Mesendoderm (in vitro differentiated cells): ENCODE measurements at regions not wholly inside any gene's neighbourhood (a gene's known extent, or its start where the extent isn't known, plus 50 kb on each side); places are given as distances from the start of the nearest gene placed in this dataset.

ENCODE experiments used
- DNase-seq: peaks from one replicate; pipeline ENCODE4 v3.0.0; 2013
- H2AK5ac ChIP-seq: 2 replicates; pipeline ENCODE4 v1.6.1; 2013; ENCODE audit warnings: low read length, inconsistent platforms
- H2BK120ac ChIP-seq: 2 replicates; pipeline ENCODE4 v1.6.1; 2013; ENCODE audit warnings: low read depth, mild to moderate bottlenecking, low read length, moderate library complexity, mixed read lengths
- H2BK15ac ChIP-seq: replicated peaks from 2 replicates; pipeline ENCODE4 v1.6.1; 2013; ENCODE audit warnings: low read depth, mild to moderate bottlenecking, moderate library complexity
- H2BK5ac ChIP-seq: 2 replicates; pipeline ENCODE4 v1.6.1; 2013; ENCODE audit warnings: low read length, inconsistent platforms
- H3K18ac ChIP-seq: 2 replicates; pipeline ENCODE4 v1.6.1; 2013; ENCODE audit warnings: mild to moderate bottlenecking, low read length, mixed read lengths
- H3K23ac ChIP-seq: one replicate; pipeline ENCODE4 v1.6.1; 2013; ENCODE audit warnings: low read length
- H3K27ac ChIP-seq: 2 replicates; pipeline ENCODE4 v1.5.1; 2013; ENCODE audit warnings: low read depth, mild to moderate bottlenecking, inconsistent platforms, low read length, moderate library complexity
- H3K27me3 ChIP-seq: 2 replicates; pipeline ENCODE4 v1.6.1; 2013; ENCODE audit warnings: low read length, control low read depth, mild to moderate bottlenecking, inconsistent platforms; ENCODE audit not compliant: insufficient read depth, poor library complexity
- H3K36me3 ChIP-seq: 2 replicates; pipeline ENCODE4 v1.6.1; 2013; ENCODE audit warnings: low read length, inconsistent platforms; ENCODE audit not compliant: control insufficient read depth, insufficient read depth
- H3K4ac ChIP-seq: one replicate; pipeline ENCODE4 v1.6.1; 2013; ENCODE audit warnings: low read depth, mild to moderate bottlenecking, low read length, moderate library complexity
- H3K4me1 ChIP-seq: 2 replicates; pipeline ENCODE4 v1.6.1; 2013; ENCODE audit warnings: low read depth, low read length, inconsistent platforms; ENCODE audit not compliant: control insufficient read depth
- H3K4me2 ChIP-seq: 2 replicates; pipeline ENCODE4 v1.6.1; 2013; ENCODE audit warnings: low read length
- H3K4me3 ChIP-seq: 2 replicates; pipeline ENCODE4 v1.5.1; 2013; ENCODE audit warnings: mild to moderate bottlenecking, low read length
- H3K56ac ChIP-seq: one replicate; pipeline ENCODE4 v1.6.1; 2013; ENCODE audit warnings: low read length
- H3K79me1 ChIP-seq: 2 replicates; pipeline ENCODE4 v1.6.1; 2013; ENCODE audit warnings: low read length, inconsistent platforms
- H3K79me2 ChIP-seq: 2 replicates; pipeline ENCODE4 v1.6.1; 2013; ENCODE audit warnings: mild to moderate bottlenecking, low read length; ENCODE audit not compliant: control insufficient read depth, insufficient read depth
- H3K9ac ChIP-seq: 2 replicates; pipeline ENCODE4 v1.6.1; 2013; ENCODE audit warnings: low read length, inconsistent platforms
- H4K5ac ChIP-seq: one replicate; pipeline ENCODE4 v1.6.1; 2013; ENCODE audit warnings: low read length
- H4K8ac ChIP-seq: one replicate; pipeline ENCODE4 v1.6.1; 2013; ENCODE audit warnings: low read depth, mild to moderate bottlenecking, control low read depth, low read length, moderate library complexity
- WGBS: extraction: QIAGEN DNeasy Blood & Tissue Kit; methylation state at CpG from one replicate; pipeline ENCODE4 v1.1.7; 2013; ENCODE audit warnings: low lambda C conversion rate, missing lambda C conversion rate; ENCODE audit not compliant: insufficient coverage; ENCODE audit errors: extremely low coverage; 5-methylcytosine and 5-hydroxymethylcytosine counted together

DNA sequence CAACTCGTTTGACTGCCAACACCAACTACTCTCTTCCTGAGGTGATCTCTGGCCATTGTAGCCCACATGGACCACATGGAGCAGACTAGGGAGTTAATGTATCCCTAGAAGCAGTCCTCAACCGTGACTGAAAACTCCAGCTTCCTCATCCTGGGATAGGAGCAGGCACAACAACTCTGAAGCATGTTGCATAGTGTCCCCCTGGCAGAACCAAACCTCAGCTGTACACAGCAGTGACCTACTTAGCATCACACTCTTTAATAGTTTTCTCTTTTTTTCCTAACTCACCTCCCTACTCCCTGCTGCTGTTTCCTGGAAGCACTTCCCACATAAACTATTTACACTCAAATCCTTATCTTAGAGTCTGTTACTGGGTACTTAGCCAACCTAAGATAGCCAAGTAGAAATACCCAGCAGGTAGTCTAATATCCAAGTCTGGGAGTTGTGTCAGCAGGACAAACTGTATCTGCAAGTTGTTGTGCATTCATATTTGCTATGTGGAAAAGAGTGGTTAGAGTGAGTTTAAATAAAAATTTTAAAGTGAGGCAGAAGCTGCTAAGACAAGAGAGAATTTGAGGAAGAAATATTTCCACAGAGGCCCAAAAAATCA is 228.8 kb downstream of the LTN1 start:
- H3K27ac ChIP-seq: no peak overlapping the region
- H2BK120ac ChIP-seq: no peak overlapping the region
- no peaks in the 10 kb centered on the region for H3K79me1 ChIP-seq
- no peak overlapping the region for H3K4me3 ChIP-seq
- no CpG with 5 or more reads among the region's 2 CpGs for WGBS
- H3K36me3 ChIP-seq: no peaks in the 10 kb centered on the region
- H3K4me1 ChIP-seq: no peaks in the 10 kb centered on the region
- H3K56ac ChIP-seq: no peak overlapping the region
- H3K23ac ChIP-seq: no peak overlapping the region
- H3K4me2 ChIP-seq: no peak overlapping the region
- no peak overlapping the region for H2AK5ac ChIP-seq
- no peaks in the 10 kb centered on the region for H3K79me2 ChIP-seq
- H3K18ac ChIP-seq: no peak overlapping the region
- H2BK5ac ChIP-seq: no peak overlapping the region
- peak; percentile 21 for DNase-seq
- no peak overlapping the region for H4K8ac ChIP-seq
- no peak overlapping the region for H4K5ac ChIP-seq
- no peak overlapping the region for H2BK15ac ChIP-seq
- H3K27me3 ChIP-seq: no peaks in the 10 kb centered on the region
- no peak overlapping the region for H3K4ac ChIP-seq
- no peak overlapping the region for H3K9ac ChIP-seq

DNA sequence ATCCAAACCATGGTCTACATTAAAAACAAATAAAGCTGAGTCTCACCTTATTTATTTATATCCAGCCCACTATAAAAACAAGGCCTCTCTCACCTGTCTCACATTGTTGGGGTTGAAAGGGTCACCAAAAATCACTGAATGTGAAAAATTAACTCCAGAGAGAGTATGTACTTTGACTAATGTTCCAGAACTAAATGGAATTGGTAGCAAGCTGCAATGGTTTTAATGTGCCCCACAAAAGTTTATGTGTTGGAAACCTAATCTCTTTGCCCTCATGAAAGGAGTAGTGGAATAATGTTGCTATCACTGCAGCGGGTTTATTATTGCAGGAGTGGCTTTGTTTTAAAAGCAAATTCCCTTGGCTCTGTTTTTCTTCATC is 230.3 kb downstream of the LTN1 start:
- Histone ChIP-seq H2BK120ac (no peak overlapping the region), H3K9ac (no peak overlapping the region), H4K5ac (no peak overlapping the region), H3K4me1 (no peaks in the 10 kb centered on the region), H3K4me3 (no peak overlapping the region), H3K18ac (no peak overlapping the region), H4K8ac (no peak overlapping the region), H3K36me3 (no peaks in the 10 kb centered on the region), H3K4ac (no peak overlapping the region), H2BK5ac (no peak overlapping the region), H3K23ac (no peak overlapping the region), H2BK15ac (no peak overlapping the region), H3K27me3 (no peaks in the 10 kb centered on the region), H2AK5ac (no peak overlapping the region), H3K79me1 (no peaks in the 10 kb centered on the region), H3K4me2 (no peak overlapping the region), H3K79me2 (no peaks in the 10 kb centered on the region), H3K56ac (no peak overlapping the region), H3K27ac (no peak overlapping the region)
- DNase-seq: no peak
- no CpG with 5 or more reads among the region's 1 CpG for WGBS

DNA sequence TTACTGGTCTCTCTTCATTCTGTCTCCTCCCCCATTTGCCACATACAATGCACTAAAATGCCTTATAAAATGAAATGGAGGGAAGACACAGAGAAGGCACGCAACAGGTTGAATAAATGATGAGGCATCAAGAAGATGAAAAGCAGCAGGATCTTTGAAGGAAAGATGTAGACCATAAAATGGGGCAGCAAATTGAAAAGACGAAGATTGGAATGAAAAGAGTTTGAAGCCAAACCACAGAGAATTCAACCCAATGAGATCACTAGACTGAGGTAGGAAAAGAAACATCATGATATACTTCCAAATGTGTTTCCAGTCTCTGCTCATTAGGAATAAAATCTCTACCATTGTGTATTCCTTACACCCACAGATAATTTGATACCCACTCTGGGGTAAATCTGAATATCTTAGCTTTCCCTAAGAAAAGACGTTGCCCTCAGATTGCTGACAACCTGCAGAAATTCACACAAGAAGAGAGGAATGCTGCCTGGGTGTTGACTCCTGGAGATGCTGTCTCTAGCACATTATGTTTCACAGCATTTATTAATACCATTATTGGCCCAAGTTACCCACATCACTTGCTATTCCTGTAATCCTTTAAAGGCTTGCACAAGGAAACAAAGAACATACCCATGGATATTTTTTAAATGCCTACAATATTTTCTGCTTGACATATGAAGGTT is 230.9 kb downstream of the LTN1 start:
- Histone ChIP-seq H2BK120ac (no peak overlapping the region), H3K23ac (no peak overlapping the region), H3K36me3 (no peaks in the 10 kb centered on the region), H3K56ac (no peak overlapping the region), H3K18ac (no peak overlapping the region), H3K79me1 (no peaks in the 10 kb centered on the region), H4K5ac (no peak overlapping the region), H3K9ac (no peak overlapping the region), H2AK5ac (no peak overlapping the region), H2BK5ac (no peak overlapping the region), H3K4me2 (no peak overlapping the region), H3K4ac (no peak overlapping the region), H3K27me3 (no peaks in the 10 kb centered on the region), H3K79me2 (no peaks in the 10 kb centered on the region), H3K4me3 (no peak overlapping the region), H2BK15ac (no peak overlapping the region), H4K8ac (no peak overlapping the region), H3K4me1 (no peaks in the 10 kb centered on the region), H3K27ac (no peak overlapping the region)
- no peak for DNase-seq
- WGBS: no CpG with 5 or more reads among the region's 3 CpGs

DNA sequence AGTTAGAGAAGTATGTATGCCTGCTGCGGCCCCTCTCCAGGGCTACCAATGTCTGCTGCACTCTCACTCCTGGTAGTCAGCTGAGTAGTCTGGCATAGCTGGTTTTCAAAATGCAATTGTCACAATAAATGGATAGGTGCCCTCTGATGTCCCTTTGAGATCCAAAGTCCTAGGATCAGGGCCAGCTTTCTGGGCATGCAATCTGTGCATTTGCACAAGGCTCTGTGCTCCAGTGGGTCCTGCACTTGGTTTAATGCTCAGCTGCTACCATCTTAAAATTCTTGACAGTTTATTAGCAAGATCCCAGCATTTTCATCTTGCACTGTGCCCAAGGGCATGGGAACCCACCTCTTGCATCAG is 233.8 kb downstream of the LTN1 start:
- no peak overlapping the region for H3K23ac ChIP-seq
- H3K4me2 ChIP-seq: no peak overlapping the region
- no peak overlapping the region for H4K5ac ChIP-seq
- H2AK5ac ChIP-seq: no peak overlapping the region
- H3K4ac ChIP-seq: no peak overlapping the region
- no peak for DNase-seq
- H3K56ac ChIP-seq: no peak overlapping the region
- no peaks in the 10 kb centered on the region for H3K4me1 ChIP-seq
- no peaks in the 10 kb centered on the region for H3K79me1 ChIP-seq
- no peak overlapping the region for H3K27ac ChIP-seq
- no peaks in the 10 kb centered on the region for H3K79me2 ChIP-seq
- H2BK120ac ChIP-seq: no peak overlapping the region
- no peak overlapping the region for H3K18ac ChIP-seq
- H3K36me3 ChIP-seq: no peaks in the 10 kb centered on the region
- H2BK15ac ChIP-seq: no peak overlapping the region
- H4K8ac ChIP-seq: no peak overlapping the region
- no peaks in the 10 kb centered on the region for H3K27me3 ChIP-seq
- H2BK5ac ChIP-seq: no peak overlapping the region
- no CpG with 5 or more reads among the region's 1 CpG for WGBS
- H3K9ac ChIP-seq: no peak overlapping the region
- no peak overlapping the region for H3K4me3 ChIP-seq

DNA sequence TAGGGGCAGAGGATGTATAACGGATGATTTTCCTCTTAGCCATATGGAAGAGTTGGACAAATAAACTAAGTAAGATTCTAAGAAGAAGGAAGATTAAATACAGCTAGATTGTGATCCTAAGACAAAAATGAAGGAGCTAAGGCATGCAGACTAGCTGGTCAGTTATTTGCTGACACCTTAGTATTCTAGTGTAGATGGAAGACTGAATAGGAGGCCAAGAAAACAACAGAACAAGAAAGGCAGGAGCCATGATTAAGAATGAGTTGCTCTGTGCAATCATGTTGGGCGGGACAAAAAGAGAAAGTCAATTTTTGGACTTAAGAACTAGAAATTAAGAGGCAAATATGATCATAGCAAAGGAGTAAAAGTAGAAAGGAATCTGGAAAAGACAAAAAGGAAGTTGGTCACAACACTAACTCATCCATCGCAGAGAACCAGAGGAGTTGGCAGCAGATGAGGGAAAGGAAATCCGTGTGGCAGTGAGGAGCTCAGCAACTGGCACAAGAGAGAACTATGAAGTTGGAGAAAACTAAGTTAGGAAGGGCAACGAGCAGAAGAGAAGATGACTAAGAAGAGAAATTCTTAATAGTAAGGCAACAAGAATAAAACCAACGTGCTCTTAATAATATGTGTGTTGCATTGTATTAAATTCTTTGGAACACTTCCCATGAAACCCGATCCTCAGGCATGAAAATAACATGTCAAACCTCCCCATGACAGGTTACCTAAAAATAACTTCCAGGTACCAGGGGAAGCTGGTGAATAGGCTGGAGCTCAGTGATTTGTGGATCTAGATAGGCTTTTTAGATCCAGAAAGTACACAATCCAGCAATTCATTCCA is 234.4 kb downstream of the LTN1 start:
- Histone ChIP-seq H3K27me3 (no peaks in the 10 kb centered on the region), H3K9ac (no peak overlapping the region), H3K56ac (no peak overlapping the region), H2AK5ac (no peak overlapping the region), H2BK120ac (no peak overlapping the region), H3K79me1 (no peaks in the 10 kb centered on the region), H4K5ac (no peak overlapping the region), H4K8ac (no peak overlapping the region), H2BK15ac (no peak overlapping the region), H3K4me1 (no peaks in the 10 kb centered on the region), H3K18ac (no peak overlapping the region), H3K23ac (no peak overlapping the region), H3K4ac (no peak overlapping the region), H3K27ac (no peak overlapping the region), H3K79me2 (no peaks in the 10 kb centered on the region), H2BK5ac (no peak overlapping the region), H3K36me3 (no peaks in the 10 kb centered on the region), H3K4me2 (no peak overlapping the region), H3K4me3 (no peak overlapping the region)
- DNase-seq: no peak
- WGBS: no CpG with 5 or more reads among the region's 7 CpGs
